ENCODE measurements at regions not wholly inside any gene's neighbourhood (a gene's known extent, or its start where the extent isn't known, plus 50 kb on each side); places are given as distances from the start of the nearest gene placed in this dataset.

DNA sequence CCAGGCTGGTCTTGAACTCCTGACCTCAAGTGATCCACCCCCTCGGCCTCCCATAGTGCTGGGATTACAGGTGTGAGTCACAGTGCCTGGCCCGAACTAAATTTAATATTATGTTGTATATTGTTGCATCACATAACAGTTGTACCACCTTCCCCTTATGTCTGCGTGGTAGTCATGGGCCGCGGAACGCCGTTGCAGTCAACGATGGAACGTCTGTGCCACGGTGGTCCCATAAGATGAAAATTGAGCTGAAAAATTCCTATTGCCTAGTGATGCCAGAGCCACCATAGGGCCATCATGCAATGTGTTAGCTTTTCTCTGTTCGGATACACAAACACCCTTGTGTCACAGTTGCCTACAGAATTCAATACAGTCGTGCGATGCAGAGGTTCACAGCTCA lies 236.1 kb downstream of the TEX29 start:
- no peak for DNase-seq (ENCODE audit: low spot score)

DNA sequence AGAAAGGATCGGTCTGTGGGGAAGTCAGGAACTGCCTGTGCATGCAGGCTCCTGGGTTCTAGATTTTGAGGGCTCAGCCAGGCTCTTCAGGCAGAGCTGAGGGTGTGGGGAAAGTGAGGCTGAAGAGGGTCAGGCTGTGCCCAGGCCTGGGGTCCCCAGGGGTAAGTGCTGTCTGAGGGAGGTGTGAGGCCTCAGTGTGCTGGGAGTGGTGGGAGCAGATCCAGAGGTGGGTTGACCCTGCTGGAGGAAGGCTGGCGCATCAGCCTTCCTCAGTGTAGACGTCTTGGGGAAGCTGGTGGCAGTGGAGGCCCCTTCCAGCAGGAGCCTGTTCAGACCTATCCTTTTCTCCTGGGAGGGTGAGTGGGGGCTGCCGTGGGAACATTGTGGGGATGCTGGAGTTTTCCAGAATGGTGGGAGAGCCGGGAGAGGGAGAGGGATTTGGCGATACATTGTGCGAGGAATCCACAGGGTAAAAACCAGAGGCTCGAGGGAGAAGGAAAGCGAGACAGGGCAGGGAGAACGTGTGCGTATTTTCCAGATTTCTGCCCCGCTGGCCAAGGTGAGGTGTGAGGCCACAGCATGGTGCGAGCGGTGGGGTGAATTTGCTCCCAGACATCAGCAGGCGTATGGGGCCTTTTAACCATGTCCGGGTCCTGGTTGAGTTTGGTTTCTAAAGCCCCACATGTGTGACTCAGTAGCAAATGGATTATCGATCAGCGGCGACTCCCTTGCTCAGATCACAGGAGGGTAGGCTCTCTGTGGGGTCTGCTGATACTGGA lies 237.7 kb downstream of the TEX29 start:
- DNase-seq (ENCODE audit: low spot score) = no peak

DNA sequence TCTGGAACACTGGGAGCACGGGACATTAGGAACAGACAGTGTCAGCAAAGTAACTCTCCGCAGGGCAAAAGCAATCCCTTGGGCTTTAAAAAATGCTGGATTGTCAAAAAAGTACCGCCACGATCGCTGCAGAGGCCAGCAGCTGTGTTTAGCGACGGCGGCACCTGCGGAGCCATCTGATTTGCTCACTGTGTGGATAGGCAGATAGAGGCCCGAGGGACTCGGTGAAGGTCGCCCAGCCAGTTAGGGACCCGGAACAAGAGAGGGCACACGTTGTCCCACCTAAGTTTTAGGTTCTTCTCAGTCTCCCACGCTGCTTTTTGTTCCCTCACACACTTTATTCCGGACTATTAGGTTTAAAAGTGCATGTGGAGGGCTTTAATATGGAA lies 238.3 kb downstream of the TEX29 start:
- no peak for DNase-seq (ENCODE audit: low spot score)

DNA sequence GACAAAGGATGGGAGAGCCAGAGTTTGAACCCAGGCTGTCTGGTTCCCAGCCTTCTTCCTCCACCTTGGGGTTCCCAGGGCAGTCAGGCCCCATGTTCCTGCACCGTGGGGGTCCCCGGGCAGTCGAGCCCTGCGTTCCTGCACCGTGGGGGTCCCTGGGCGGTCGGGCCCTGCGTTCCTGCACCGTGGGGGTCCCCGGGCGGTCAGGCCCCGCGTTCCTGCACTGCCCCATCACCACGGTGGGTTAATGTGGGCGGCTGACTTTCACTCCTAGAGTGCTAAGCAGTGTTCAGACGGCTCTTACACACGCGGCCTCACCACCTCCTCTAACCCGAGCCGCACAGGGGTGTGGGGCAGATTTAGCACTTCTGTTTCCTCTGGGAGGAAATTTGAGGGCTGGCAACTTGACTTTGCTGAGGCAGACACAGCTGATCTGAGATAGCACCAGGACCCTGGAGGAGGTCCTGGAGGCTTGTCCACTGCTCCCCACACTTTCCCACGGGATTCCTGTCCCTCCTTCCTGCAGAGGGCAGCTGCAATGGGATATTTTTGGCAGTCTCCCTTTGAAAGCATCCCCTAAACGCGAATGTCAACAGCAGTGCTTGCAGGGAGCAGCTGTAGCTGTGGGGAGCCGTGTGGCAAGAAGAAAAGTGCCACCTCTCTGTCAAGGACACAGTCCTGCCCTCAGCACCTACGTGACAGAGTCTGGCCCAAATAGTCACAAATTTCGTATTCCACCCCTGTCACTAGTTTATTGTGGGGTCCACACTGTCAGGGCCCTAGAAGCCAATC lies 239.4 kb downstream of the TEX29 start:
- DNase-seq (ENCODE audit: low spot score) = no peak

DNA sequence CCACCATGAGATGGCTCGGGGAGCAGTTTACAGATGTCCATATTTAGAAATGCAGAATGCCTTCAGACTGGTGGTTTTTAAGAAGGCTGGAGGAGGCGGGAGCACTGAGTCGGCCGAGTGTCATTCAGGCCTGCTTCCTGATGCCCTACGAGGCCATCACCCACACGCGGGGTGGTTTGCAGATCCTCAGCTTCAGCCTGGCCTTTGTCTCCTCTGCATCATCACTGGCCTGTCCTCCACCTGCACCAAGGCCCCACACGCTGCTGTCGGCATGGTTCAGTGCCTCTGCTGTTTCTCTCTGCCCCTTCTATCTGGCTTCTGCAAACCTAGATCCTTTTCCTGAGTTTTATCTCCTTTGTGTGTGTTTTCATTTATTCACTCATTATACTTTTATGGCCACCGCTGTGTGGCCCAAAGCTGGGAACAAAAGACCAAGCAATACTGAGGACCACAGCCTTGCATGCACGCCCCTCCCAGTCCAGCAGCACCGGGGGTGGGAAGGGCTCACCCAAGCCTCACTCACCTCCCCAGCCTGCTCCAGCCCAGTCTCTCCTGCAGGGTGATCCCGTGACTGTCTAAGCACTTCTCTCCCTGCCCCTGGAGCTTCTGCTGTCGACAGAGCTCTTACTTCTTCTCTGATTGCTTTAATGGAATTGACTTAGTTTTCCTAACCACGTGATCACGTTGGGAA lies 240.8 kb downstream of the TEX29 start:
- no peak for DNase-seq (ENCODE audit: low spot score)

DNA sequence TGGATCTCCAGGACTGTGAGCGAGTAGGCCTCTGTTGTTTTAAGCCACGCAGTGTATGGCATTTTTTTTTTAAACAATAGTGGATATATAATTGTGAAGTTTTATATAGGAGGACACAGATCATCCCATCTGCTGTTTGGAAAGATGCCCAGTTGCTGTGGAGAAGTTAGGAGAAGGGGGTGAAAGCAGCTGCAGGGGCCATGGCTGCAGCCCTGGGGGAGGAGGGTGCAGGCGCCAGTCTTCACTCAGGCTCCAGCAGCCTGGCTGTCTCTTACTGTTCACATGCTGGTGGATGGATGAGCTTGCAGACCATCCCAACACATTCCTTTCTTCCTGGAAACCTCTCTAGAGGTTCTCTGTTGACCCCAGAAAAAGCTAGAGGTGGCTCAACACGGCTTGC lies 242.3 kb downstream of the TEX29 start:
- DNase-seq (ENCODE audit: low spot score) = no peak

DNA sequence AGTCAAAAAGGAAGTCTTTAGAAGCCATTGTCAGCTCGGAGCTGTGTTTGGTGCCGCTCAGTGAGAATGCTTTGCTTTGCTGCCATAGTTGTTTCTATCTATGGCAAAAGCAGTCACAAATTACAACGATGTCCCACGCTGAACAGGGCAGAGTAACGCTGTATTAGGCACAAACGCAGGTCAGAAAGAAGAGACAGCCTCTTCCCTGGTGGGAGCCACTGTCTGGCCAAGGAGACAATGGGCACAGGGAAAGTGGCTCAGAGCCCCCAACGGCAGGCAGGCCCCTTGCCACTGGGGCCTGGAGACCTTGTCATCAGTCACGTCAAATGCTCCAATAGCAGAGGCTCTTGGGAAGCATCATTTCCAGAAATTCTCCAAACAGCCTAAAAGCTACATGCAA lies 244.2 kb downstream of the TEX29 start:
- no peak for DNase-seq (ENCODE audit: low spot score)

DNA sequence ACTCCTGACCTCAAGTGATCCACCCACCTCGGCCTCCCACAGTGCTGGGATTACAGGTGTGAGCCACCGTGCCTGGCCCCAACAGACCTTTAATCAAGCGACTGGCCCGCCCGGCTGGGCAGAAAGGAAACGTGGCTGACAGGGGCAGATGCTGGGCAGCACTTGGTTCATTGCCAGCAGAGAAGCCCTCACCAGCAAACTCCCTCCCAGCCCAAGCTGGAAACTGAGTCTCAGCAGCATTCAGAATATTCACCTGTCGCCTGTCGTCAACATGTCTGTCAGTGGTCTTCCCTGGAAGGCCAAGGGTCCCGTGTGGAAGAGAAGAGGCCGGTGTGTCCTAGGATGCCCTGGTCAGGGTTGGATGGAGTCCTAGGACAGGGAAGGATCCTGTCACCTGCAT lies 245.0 kb downstream of the TEX29 start:
- no peak for DNase-seq (ENCODE audit: low spot score)

DNA sequence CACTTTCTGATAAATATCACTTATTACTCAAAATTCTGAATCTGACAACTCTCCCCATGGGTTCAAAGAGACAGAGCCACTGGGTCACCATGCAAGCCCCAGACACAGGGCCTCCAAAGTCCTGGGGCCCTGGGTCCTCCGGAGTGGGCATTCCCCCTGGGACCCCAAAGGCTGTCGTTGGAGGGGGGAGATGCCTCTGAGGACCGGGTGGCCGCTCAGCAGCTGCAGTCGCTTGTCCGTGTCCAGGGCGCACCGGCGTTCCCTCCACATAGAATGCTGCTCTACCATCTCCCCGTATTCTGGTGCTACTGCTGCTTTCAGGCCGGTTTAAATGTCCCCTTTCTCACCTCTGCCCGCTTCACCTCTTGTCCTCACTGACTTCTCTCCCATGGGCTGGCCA lies 246.1 kb downstream of the TEX29 start:
- DNase-seq (ENCODE audit: low spot score) = no peak

DNA sequence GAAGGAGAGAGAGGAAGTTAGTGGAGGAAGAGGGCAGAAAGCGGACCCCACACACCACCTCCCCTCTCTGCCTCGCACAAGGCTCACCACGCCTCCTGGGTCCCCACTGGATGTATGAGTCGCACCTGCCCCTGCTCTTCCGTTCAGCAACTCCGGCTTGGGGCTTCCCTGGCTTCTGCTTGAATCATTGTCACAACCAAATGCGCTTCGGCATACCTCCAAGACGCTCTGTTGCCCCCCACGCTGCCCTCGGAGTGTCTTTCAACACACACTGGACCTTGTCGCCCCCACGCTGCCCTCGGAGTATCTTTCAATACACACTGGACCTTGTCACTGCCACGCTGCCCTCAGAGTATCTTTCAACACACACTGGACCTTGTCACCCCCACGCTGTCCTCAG lies 247.2 kb downstream of the TEX29 start:
- no peak for DNase-seq (ENCODE audit: low spot score)

DNA sequence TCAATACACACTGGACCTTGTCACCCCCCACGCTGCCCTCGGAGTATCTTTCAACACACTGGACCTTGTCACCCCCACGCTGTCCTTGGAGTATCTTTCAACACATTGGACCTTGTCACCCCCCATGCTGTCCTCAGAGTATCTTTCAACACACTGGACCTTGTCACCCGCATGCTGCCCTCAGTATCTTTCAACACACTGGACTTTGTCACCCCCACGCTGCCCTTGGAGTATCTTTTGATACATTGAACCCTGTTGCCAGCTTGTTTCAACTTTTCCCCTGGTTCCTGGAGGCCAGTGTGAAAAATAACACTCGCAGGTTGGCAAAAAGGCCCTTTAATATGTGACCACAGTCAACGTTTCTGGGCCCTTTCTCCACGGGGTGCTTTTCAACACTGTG lies 247.8 kb downstream of the TEX29 start:
- no peak for DNase-seq (ENCODE audit: low spot score)

DNA sequence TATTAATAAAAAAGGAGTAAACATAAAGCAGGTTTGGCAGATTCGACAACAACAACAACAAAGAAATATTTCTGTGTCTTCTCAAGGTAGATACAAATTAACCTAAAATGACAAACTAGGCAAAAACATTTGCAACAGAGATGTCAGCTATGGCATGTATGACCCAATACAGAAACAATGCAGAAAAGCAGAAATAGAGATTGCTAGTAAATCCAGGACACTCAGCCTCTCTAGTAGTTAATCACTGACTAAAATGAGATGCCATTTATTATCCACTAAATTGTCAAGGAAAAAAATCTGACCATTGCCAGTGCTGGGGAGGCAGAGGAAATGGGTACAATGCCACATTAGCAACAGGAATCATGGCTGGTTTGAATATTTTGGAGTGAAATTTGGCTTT lies 250.5 kb downstream of the TEX29 start:
- DNase-seq (ENCODE audit: low spot score) = no peak

DNA sequence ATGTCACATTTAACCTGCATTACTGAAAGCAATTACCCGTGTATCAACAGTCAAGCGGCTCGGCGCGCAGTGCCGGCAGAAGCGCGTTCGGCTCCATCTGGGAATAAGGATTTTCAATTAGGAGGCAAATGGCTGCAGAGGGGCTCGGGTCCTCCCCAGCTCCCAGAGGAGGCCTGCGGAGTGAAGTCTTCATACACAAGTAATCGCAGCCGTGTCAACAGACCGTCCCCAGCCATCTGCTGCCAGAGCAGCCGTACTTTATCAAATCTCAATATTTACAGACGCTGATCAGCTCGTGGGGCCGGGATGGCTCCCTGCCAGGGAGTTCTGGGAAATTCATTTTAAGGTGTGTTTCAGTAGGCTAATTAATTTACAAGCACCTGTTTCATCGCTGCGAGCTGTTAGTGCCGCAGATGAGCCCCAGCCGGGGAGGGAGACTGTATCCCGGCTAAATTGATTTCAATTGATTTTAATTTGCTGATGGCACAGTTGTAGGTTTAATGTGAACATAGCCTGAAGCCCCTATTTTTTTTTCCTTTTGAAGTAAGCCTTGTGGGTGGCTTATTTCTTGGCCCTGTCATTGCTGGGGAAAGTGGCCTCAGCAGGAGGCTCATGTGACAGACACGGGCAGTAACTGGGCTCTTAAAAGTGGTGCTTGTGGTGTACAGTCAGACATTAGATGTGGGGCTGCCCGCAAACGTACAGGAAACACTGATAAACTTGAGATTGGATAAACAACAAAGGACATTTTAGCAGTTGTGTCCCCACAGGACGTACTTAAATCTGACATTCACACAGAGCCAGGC lies 252.7 kb downstream of the TEX29 start:
- no peak for DNase-seq (ENCODE audit: low spot score)

DNA sequence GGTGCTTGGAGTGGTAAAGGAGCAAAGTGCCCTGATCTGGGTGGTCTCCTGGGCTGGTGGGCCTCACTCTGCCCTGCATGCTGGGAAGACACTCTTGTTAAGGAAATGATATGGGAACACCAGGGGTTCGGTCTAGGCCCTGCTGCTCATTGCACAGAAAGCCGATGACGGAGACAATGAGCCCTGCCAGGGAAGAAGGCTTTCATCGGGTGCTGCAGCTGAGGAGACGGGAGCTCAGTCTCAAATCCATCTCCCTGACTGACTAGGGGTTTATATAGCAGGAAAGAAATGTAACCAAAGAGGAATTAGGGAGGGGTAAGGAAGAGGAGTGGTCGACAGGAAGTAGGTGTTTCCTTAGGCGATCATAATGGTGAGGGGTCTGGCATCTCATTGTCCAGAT lies 253.4 kb downstream of the TEX29 start:
- DNase-seq (ENCODE audit: low spot score) = no peak

DNA sequence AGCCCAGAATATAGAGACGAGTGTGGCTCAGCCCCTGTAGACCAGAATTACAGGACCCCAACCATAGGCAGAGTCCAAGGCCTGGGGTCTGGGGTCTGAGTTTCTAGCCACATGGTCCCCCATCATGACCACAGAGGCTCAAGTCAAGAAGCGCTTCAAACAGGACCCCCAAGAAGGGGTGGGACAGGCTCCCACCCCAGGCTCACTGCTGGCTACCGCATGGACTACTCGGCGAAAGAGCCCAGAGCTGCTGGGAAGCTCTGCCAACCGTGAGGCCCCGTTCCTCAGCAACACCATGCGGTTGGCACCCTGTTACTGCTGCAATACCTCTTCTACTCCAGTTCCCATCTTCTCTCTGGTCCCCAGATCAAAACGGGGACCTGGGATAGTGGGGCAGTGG lies 254.8 kb downstream of the TEX29 start:
- no peak for DNase-seq (ENCODE audit: low spot score)

DNA sequence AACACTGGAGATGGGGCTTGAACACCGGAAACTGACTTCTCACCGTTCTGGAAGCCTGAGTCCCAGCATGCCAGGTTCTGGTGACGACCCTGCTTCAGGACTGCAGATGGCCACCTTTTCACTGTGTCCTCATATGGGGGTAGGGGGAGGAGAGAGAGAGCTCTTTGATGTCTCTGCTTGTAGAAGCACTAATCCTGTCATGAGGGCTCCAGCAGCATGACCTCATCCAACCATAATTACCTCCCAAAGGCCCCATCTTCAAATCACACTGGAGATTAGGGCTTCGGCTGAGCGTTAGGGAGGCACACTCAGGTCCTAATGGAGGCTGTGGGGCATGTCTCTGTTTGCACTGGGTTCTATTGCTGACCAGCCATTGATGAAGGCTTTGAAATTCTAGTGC lies 255.3 kb downstream of the TEX29 start:
- no peak for DNase-seq (ENCODE audit: low spot score)

DNA sequence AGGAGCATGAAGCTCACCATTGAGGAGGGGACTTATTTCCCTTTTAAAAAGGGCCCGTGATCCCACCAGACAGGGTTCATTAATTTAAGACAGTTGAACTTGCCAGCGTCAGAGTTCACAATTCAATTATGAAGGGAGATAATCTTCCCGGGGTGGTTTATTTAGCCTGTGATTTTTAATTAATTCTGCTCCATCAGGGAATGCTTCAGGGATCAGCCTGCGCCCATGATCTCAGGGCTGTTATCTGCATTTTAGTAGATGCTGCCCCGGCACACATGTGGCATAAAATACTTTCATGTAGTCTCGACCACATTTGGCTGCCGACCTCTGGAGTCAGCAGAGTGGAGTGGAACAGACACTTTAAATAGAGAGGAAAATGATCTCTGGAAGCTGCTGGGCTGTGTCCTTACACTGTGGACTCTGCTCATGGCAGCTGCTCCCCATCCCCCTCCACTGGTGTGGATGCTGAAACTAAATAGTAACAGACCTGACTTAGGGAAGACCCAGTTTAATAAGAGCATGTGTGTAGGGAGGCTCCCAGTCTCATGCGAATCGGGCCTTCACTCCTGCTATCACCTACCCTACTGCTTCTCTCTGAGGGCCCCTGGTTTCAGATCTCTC lies 256.9 kb downstream of the TEX29 start:
- DNase-seq (ENCODE audit: low spot score) = no peak

DNA sequence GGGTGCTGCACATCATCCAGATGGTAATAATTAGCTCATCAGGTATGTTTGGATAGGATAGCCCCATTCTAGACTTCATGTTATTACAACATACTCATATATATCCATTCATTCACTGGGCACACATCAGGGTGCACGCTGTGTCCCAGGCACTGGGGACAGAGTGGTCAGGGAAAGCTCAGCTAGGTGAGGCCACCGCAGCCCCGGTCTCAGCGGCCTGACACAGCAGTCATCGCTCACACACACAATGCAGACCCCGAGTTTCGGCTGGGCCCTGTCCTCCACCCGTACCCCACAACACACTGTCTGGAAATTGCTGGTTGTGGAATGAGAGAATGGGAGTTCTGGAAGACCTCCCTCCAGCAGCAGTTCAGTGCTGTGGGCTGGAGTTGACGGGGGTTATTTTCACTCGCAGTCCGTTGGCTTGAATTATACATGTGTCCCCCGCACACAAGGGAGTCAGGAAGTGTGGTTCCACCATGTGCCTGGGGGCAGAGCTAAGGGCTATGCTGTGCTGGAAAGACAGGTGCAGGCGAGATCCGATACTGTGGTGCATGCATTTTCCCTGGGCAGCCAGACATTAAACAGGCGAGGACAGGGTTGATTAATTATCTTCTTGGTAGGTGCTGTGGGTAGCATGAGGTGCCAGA lies 257.6 kb downstream of the TEX29 start:
- DNase-seq (ENCODE audit: low spot score) = no peak

DNA sequence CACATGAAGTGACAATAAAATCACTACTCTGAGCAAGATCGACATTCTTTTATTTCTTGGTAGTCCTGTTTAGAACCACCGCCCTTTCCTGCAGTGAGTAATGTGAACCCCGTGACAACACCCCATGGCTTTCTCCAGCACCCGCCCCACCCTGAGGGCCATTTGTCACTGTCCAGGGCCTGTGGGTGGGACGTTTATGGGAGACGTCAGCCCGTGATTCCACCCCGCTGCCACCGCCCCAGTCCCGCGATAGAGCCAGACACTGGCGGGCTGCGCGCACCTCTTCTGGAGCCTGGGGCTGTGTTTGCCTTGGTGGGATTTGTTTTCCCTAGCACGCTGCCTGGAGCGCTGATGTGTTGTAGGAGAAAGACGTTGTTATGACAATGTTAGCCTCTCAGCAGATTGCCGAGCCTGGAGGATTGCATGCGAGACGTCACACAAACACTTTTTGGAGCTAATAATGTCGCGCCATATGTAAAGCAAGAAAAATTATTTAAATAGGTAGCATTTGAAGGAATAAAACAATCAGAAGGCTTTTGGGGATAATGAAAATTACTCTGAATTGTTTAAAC lies 263.7 kb downstream of the TEX29 start:
- no peak for DNase-seq (ENCODE audit: low spot score)

DNA sequence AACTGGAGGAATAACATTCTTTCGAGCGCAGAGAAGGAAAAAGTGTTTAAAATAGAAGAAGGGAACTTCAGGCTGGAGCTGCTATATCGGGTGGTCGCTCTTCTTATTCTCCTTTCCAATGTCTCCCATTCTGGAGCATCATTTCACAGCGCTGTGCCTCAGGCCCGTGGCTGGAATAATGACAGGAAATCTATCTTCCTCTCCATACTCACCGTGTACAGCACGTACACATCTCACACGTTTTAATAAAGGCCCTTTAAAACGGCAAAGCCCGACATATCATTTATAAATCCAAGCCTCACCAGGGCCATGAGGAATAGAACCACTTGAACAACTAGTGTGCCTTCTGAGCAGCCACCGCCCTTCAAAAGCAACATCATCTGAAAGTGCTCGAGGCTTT lies 264.4 kb downstream of the TEX29 start:
- no peak for DNase-seq (ENCODE audit: low spot score)

DNA sequence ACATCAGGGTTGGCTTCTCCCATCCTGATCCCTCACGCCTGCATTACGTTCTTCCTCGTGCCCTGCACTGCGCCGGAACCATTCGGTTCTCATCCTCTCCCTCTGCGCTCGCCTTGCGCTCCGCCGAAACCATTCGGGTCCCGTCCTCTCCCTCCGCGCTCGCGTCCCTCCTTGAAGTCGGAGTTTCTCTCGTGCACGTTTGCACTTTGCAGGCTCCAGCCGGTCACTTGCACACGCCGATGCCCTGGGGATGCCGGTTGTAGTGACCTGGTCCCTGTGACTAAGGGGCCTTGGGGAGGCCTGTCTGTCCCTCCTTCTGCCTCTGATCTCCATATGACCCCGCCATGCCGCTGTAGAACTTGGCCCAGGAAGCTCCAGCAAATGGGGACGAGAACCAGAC lies 265.8 kb downstream of the TEX29 start:
- no peak for DNase-seq (ENCODE audit: low spot score)
